ENCODE measurements at regions not wholly inside any gene's neighbourhood (a gene's known extent, or its start where the extent isn't known, plus 50 kb on each side); places are given as distances from the start of the nearest gene placed in this dataset.

DNA sequence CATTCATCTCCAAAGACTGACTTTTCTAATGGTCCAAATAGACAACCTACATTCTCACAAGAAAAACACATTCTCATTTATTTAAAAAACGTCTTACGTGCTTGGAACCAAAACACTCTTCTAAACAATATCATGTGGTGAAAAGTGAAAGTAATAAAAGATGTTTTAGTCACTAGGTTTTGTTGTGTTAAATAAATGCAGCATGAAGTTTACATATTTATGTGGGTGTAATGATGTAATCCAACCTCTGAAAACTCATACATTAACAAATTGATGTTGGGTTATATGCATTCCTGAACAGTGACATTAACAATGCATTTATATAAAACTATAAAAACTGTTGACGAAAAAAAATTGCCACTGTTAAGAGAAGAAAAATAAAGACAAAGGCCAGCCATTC, 55.1 kb upstream of the ACVR2A start:
- DNase-seq (ENCODE audit: low read depth, low spot score) (no peak), ATAC-seq (no peak)
- BruUV-seq (replicated peaks): no TSS peak
- Histone ChIP-seq H3K36me3 (ENCODE audit: control insufficient read depth, insufficient read depth, low read length) (no peaks in the 10 kb centered on the region), H3K4me1 (ENCODE audit: control insufficient read depth, insufficient read depth, low read length) (no peaks in the 10 kb centered on the region), H3K9me3 (ENCODE audit: control insufficient read depth, insufficient read depth, low read depth, low read length) (no peaks in the 10 kb centered on the region), H3K27me3 (ENCODE audit: control insufficient read depth, insufficient read depth, low read length) (no peaks in the 10 kb centered on the region), H3K4me3 (ENCODE audit: low read depth in 2 of 2, low read length in 2 of 2) (no peak overlapping the region), H3K27ac (ENCODE audit: low read length) (no peak overlapping the region)
- intact Hi-C loops (cut with micrococcal nuclease; ENCODE audit: unreplicated experiment) (no loop called here), in situ Hi-C loops (cut with HindIII; ENCODE audit: low pct_unique_long_range_greater_than_20kb, low sequenced_read_pairs) (no loop called here)
- TF ChIP-seq POLR2AphosphoS5 (IDR thresholded peaks at IDR 0.05; ENCODE audit: low read depth, low read length) (no peak), SIN3A (IDR thresholded peaks at IDR 0.05; ENCODE audit: borderline replicate concordance, insufficient read depth, low read depth, low read length) (no peak), CTCF (IDR thresholded peaks at IDR 0.05) (no peak)
- POLR2A ChIA-PET: no interaction called here
- CTCF ChIA-PET: no interaction called here

- no peaks in the 10 kb centered on the region for H3K4me1 ChIP-seq (ENCODE audit: control insufficient read depth, insufficient read depth, low read length)
- ATAC-seq: no peak
- in situ Hi-C loops (cut with HindIII; ENCODE audit: low pct_unique_long_range_greater_than_20kb, low sequenced_read_pairs) (no loop called here), intact Hi-C loops (cut with micrococcal nuclease; ENCODE audit: unreplicated experiment) (no loop called here)
- ChIA-PET POLR2A (no interaction called here), CTCF (no interaction called here)
- H3K4me3 ChIP-seq (ENCODE audit: low read depth in 2 of 2, low read length in 2 of 2): no peak overlapping the region
- H3K27ac ChIP-seq (ENCODE audit: low read length): no peak overlapping the region
- DNase-seq (ENCODE audit: low read depth, low spot score): no peak
- TF ChIP-seq CTCF (IDR thresholded peaks at IDR 0.05): no peak
- TF ChIP-seq SIN3A (IDR thresholded peaks at IDR 0.05; ENCODE audit: borderline replicate concordance, insufficient read depth, low read depth, low read length): no peak
- TF ChIP-seq REST (IDR thresholded peaks at IDR 0.05; ENCODE audit: insufficient read depth in 1 of 2, low read depth in 2 of 2, low read length in 1 of 2): no peak
- TF ChIP-seq POLR2AphosphoS5 (IDR thresholded peaks at IDR 0.05; ENCODE audit: low read depth, low read length): no peak
- no peaks in the 10 kb centered on the region for H3K27me3 ChIP-seq (ENCODE audit: control insufficient read depth, insufficient read depth, low read length)
- BruUV-seq (replicated peaks): no TSS peak
- no peaks in the 10 kb centered on the region for H3K9me3 ChIP-seq (ENCODE audit: control insufficient read depth, insufficient read depth, low read depth, low read length)
- H3K36me3 ChIP-seq (ENCODE audit: control insufficient read depth, insufficient read depth, low read length): no peaks in the 10 kb centered on the region
Observed at GRCh38 chr2:147789287-147789686, 55.5 kb upstream of the ACVR2A start.
